ENCODE measurements at regions not wholly inside any gene's neighbourhood (a gene's known extent, or its start where the extent isn't known, plus 50 kb on each side); places are given as distances from the start of the nearest gene placed in this dataset.

GRCh38 chr21:39029086-39029755, 154.0 kb downstream of the PSMG1 start:
- H3K4me3 ChIP-seq (ENCODE audit: low read depth, low read length): no peak overlapping the region
- no peak for DNase-seq (ENCODE audit: low read depth)
- TF ChIP-seq, protein P1, sequence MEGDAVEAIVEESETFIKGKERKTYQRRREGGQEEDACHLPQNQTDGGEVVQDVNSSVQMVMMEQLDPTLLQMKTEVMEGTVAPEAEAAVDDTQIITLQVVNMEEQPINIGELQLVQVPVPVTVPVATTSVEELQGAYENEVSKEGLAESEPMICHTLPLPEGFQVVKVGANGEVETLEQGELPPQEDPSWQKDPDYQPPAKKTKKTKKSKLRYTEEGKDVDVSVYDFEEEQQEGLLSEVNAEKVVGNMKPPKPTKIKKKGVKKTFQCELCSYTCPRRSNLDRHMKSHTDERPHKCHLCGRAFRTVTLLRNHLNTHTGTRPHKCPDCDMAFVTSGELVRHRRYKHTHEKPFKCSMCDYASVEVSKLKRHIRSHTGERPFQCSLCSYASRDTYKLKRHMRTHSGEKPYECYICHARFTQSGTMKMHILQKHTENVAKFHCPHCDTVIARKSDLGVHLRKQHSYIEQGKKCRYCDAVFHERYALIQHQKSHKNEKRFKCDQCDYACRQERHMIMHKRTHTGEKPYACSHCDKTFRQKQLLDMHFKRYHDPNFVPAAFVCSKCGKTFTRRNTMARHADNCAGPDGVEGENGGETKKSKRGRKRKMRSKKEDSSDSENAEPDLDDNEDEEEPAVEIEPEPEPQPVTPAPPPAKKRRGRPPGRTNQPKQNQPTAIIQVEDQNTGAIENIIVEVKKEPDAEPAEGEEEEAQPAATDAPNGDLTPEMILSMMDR (IDR thresholded peaks at IDR 0.05; ENCODE audit: low read depth, low read length, missing control alignments): no peak

DNA sequence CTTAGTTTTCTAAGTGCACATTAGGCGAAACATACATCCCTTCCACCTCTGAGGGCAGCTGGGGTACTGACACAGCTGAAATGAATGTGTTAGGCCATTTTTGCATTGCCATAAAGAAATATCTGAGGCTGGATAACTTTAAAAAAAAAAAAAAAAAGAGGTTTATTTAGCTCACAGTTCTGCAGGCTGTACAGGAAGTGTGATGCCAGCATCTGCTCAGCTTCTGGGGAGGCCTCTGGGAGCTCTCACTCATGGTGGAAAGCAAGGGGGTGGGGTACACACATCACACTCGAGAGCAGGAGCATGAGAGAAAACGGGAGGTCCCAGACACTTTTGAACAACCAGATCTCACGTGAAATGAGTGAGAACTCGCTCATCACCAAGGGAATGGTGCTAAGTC, 158.1 kb downstream of the PSMG1 start:
- no peak overlapping the region for H3K4me3 ChIP-seq (ENCODE audit: low read depth, low read length)
- TF ChIP-seq, protein P1 (IDR thresholded peaks at IDR 0.05; ENCODE audit: low read depth, low read length, missing control alignments): no peak
- DNase-seq (ENCODE audit: low read depth): no peak

- DNase-seq (ENCODE audit: low read depth): no peak
- no peak overlapping the region for H3K4me3 ChIP-seq (ENCODE audit: low read depth, low read length)
- TF ChIP-seq, protein P1 (IDR thresholded peaks at IDR 0.05; ENCODE audit: low read depth, low read length, missing control alignments): no peak
Measured at GRCh38 chr21:39024538-39024937, 158.7 kb downstream of the PSMG1 start.

- H3K4me3 ChIP-seq (ENCODE audit: low read depth, low read length): no peak overlapping the region
- TF ChIP-seq, protein P1 (IDR thresholded peaks at IDR 0.05; ENCODE audit: low read depth, low read length, missing control alignments): peak; percentile 13
- DNase-seq (ENCODE audit: low read depth): no peak
Measured at GRCh38 chr21:39022863-39023693, 160.2 kb downstream of the PSMG1 start.

DNA sequence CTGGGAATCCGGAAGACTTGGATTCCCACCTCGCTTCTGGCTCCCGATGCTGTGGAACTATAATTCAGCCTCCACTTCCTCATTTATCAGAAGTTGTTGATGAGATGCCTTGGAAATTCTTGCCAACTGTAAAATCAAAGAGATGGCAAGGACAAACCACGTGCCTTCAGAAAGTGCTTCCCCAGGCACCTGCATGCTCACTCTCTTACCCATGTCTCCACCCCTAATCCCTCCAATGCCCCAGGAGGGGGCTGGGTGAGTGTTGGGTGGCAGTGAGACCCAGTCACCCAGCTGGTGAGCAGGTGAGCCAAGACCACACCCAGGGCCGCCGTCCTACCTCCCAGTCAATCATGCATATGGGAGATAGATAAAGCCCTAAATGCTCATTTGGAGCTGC, 160.8 kb downstream of the PSMG1 start:
- TF ChIP-seq, protein P1 (IDR thresholded peaks at IDR 0.05; ENCODE audit: low read depth, low read length, missing control alignments): no peak
- DNase-seq (ENCODE audit: low read depth): no peak
- H3K4me3 ChIP-seq (ENCODE audit: low read depth, low read length): no peak overlapping the region

DNA sequence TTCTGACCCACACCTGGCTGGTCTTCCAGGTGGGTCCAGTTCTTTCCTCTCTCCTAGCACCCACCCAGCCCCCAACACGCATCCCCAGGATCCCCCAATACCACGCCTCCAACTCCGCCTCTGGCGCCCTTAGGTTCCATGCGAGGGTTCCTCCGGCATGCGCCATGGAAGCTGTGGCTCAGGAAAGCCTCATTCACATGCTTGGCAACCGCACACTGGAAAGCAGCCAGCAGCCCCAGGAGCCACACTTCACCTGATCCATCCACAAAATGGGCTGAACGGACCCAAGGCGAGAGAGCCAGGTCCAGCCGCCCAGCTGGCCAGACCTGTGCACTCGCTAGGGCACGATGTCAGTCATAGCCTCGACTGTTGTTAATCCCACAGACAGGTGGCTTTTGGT, 161.2 kb downstream of the PSMG1 start:
- no peak overlapping the region for H3K4me3 ChIP-seq (ENCODE audit: low read depth, low read length)
- DNase-seq (ENCODE audit: low read depth): no peak
- TF ChIP-seq, protein P1 (IDR thresholded peaks at IDR 0.05; ENCODE audit: low read depth, low read length, missing control alignments): no peak
